Parathyroid adenoma (tissue), 2 donors: ENCODE measurements at regions not wholly inside any gene's neighbourhood (a gene's known extent, or its start where the extent isn't known, plus 50 kb on each side); places are given as distances from the start of the nearest gene placed in this dataset.

Source experiments
- H2AFZ ChIP-seq: fragments of 300-600 bp; sonication (generic); one replicate; pipeline ENCODE4 v1.7.0; 2017; ENCODE audit warnings: antibody characterized with exemption, mild to moderate bottlenecking
- H3K27ac ChIP-seq: fragments of 300-600 bp; sonication (generic); one replicate; pipeline ENCODE4 v1.7.0; 2017
- H3K27me3 ChIP-seq: fragments of 300-600 bp; sonication (generic); one replicate; pipeline ENCODE4 v1.7.0; 2017; ENCODE audit warnings: low read length; ENCODE audit not compliant: control insufficient read depth, insufficient read depth
- H3K36me3 ChIP-seq: fragments of 300-600 bp; sonication (generic); one replicate; pipeline ENCODE4 v1.7.0; 2017; ENCODE audit warnings: low read length; ENCODE audit not compliant: control insufficient read depth, insufficient read depth
- H3K4me1 ChIP-seq: fragments of 300-600 bp; sonication (generic); one replicate; pipeline ENCODE4 v1.7.0; 2017; ENCODE audit warnings: control low read depth
- H3K4me2 ChIP-seq: fragments of 300-600 bp; sonication (generic); one replicate; pipeline ENCODE4 v1.7.0; 2017; ENCODE audit warnings: low read length
- H3K4me3 ChIP-seq: fragments of 300-600 bp; sonication (generic); one replicate; pipeline ENCODE4 v1.7.0; 2017; ENCODE audit warnings: low read depth, low read length
- H3K79me2 ChIP-seq: fragments of 300-600 bp; sonication (generic); one replicate; pipeline ENCODE4 v1.7.0; 2017; ENCODE audit warnings: control low read depth
- H3K9ac ChIP-seq: fragments of 300-600 bp; sonication (generic); one replicate; pipeline ENCODE4 v1.7.0; 2017; ENCODE audit warnings: mild to moderate bottlenecking
- H3K9me3 ChIP-seq: fragments of 300-600 bp; sonication (generic); one replicate; pipeline ENCODE4 v1.7.0; 2017; ENCODE audit warnings: low read length; ENCODE audit not compliant: control insufficient read depth
- CTCF ChIP-seq: fragments of 300-600 bp; sonication (generic); IDR thresholded peaks from one replicate; pipeline ENCODE4 v1.7.0; 2017; ENCODE audit warnings: antibody characterized with exemption, mild to moderate bottlenecking
- donor health status: primary hyperparathyroidism.

- H3K4me1 ChIP-seq = no peaks in the 10 kb centered on the region
- no peak overlapping the region for H3K4me3 ChIP-seq
- H3K4me2 ChIP-seq = no peak overlapping the region
- no peaks in the 10 kb centered on the region for H3K9me3 ChIP-seq
- H3K79me2 ChIP-seq = no peaks in the 10 kb centered on the region
- no peaks in the 10 kb centered on the region for H3K27me3 ChIP-seq
- TF ChIP-seq CTCF = no peak
- no peak overlapping the region for H2AFZ ChIP-seq
- H3K9ac ChIP-seq = no peak overlapping the region
- no peak overlapping the region for H3K27ac ChIP-seq
- H3K36me3 ChIP-seq = no peaks in the 10 kb centered on the region
Measured at GRCh38 chr15:77839456-77839855, 206.7 kb upstream of the LINGO1 start.

- H3K4me2 ChIP-seq = no peak overlapping the region
- no peak overlapping the region for H3K4me3 ChIP-seq
- H3K27me3 ChIP-seq = no peaks in the 10 kb centered on the region
- no peak overlapping the region for H3K27ac ChIP-seq
- H3K79me2 ChIP-seq = no peaks in the 10 kb centered on the region
- TF ChIP-seq CTCF = no peak
- H3K9me3 ChIP-seq = no peaks in the 10 kb centered on the region
- H2AFZ ChIP-seq = no peak overlapping the region
- H3K9ac ChIP-seq = no peak overlapping the region
- no peaks in the 10 kb centered on the region for H3K36me3 ChIP-seq
- H3K4me1 ChIP-seq = no peaks in the 10 kb centered on the region
Measured at GRCh38 chr15:77838595-77838994, 205.9 kb upstream of the LINGO1 start.

DNA sequence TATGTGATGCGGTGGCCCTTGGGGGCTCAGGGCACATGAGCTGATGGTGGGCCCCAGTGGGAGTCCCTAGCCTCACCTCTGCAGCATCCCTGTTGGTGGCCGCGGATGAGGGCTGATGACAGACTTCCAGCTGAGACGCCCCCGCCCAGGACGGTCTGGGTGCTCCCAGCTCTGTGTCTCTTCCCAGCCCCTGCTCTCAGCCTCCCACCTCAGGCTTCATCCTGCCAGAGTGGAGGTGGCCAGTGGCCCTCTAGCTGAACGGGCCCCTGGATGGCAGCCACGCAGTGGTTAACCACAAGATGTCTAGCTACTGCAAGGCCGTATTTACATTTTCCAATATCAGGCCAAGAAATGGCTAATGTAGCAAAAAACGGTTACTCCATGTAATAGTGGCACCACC lies 205.3 kb upstream of the LINGO1 start:
- Histone ChIP-seq H3K4me3 (no peak overlapping the region), H2AFZ (no peak overlapping the region), H3K27ac (no peak overlapping the region), H3K9me3 (no peaks in the 10 kb centered on the region), H3K27me3 (no peaks in the 10 kb centered on the region), H3K4me1 (no peaks in the 10 kb centered on the region), H3K4me2 (no peak overlapping the region), H3K9ac (no peak overlapping the region), H3K36me3 (no peaks in the 10 kb centered on the region), H3K79me2 (no peaks in the 10 kb centered on the region)
- TF ChIP-seq CTCF = no peak

- H3K36me3 ChIP-seq = no peaks in the 10 kb centered on the region
- H3K4me3 ChIP-seq = no peak overlapping the region
- H3K27me3 ChIP-seq = no peaks in the 10 kb centered on the region
- H3K4me2 ChIP-seq = no peak overlapping the region
- no peak overlapping the region for H3K27ac ChIP-seq
- no peaks in the 10 kb centered on the region for H3K79me2 ChIP-seq
- no peak overlapping the region for H3K9ac ChIP-seq
- H3K4me1 ChIP-seq = no peaks in the 10 kb centered on the region
- no peak for TF ChIP-seq CTCF
- H2AFZ ChIP-seq = no peak overlapping the region
- H3K9me3 ChIP-seq = no peaks in the 10 kb centered on the region
Measured at GRCh38 chr15:77837649-77838025, 204.9 kb upstream of the LINGO1 start.

- Histone ChIP-seq H3K4me3 (no peak overlapping the region), H3K79me2 (no peaks in the 10 kb centered on the region), H3K27me3 (no peaks in the 10 kb centered on the region)
Measured at GRCh38 chr15:77836906-77837648, 204.4 kb upstream of the LINGO1 start.

More at GRCh38 chr15:77836906-77837648, 204.4 kb upstream of the LINGO1 start:
- Histone ChIP-seq H3K9ac (no peak overlapping the region), H3K9me3 (no peaks in the 10 kb centered on the region), H2AFZ (no peak overlapping the region), H3K4me2 (no peak overlapping the region), H3K4me1 (no peaks in the 10 kb centered on the region), H3K36me3 (no peaks in the 10 kb centered on the region), H3K27ac (no peak overlapping the region)
- TF ChIP-seq CTCF = no peak
